GM21367 (cell line): ENCODE measurements at regions not wholly inside any gene's neighbourhood (a gene's known extent, or its start where the extent isn't known, plus 50 kb on each side); places are given as distances from the start of the nearest gene placed in this dataset.
A peak's percentile ranks its signal among the peaks of the same experiment; 100 is the strongest.

Experiments used
- ATAC-seq: cut with Tn5 transposase; IDR thresholded peaks from one replicate; pipeline ENCODE4 v1.9.1; 2021; ENCODE audit not compliant: unreplicated experiment

- peak; percentile 86 for ATAC-seq
Observed at GRCh38 chr3:18740631-18741583, 315.8 kb upstream of the SATB1 start.

- peak; percentile 33 for ATAC-seq
Observed at GRCh38 chr3:18739099-18739433, 313.9 kb upstream of the SATB1 start.

- no peak for ATAC-seq
Observed at GRCh38 chr3:18738393-18739098, 313.4 kb upstream of the SATB1 start.

DNA sequence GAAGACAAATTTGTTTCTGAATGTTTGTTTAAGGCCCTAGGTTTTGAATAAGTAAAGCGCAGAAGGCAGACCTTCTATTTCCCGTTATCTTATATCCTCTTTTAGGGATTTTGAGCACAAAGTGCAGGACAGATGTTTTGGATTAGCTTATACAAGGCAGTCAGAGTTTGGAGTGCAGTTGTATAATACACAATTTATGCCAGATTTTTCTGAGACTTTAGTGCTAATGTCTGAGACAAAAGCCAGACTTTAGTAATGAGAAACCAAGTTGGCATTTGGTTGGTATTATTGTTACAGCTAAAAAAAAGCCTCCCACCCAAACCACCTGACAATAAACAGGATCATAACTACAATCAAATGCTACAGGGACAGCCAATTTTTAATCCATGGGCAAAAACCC is 309.9 kb upstream of the SATB1 start:
- ATAC-seq, result no peak

DNA sequence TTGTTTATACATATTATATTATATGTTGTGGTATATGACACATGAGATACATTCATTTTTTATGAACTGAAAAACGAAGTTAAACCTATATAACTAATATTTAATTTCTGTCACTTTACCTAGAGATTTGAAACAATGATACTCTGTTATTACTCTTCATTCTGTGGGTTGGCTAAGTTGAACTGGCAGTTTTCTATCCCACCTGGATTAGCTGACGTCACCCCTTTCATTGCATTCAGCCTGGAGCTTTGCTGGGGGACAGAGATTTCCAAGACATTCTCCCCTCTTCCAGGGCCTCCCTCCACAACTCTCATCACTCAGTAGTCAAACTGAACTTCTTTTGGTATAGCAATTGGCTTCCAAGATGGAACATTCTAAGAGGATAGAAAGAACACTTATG is 309.2 kb upstream of the SATB1 start:
- no peak for ATAC-seq

DNA sequence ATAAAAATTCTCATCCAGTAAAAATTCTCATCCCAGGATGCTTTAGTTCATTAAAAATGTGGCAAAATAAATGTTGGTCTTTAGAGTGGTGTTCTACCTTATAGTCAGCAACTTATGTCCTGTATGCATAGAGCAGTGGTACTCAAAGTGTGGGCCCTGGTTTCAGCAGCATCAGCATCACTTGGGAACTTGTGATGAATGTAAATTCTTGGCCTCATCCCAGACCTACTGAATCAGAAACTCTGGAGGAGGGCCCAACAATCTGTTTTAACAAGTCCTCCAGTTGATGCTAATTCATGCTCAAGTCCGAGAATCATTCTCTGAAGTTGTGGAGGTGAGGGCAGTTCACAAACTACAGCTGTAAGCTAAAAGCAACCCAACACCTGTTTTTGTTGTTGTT is 307.3 kb upstream of the SATB1 start:
- ATAC-seq, result no peak

DNA sequence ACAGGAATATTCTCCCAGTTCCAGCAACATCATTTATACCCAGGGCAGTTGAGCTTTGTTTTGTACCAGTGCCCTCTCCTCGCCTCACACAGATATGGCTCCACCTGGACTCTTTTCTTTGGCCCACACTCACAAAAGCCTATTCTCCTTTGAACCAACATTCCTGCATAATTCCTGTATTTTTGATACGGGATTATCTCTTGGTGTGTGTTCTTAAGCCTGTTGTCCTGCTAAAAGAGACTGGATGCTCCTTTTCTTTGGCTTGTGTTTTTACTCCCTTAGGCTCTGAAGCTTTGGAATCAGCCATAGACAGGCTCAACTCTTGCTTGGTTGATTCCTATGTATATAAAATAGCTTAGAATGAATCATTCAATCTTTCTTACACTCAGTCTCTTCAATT is 305.4 kb upstream of the SATB1 start:
- no peak for ATAC-seq

GRCh38 chr3:18729671-18730070 is 304.5 kb upstream of the SATB1 start:
- no peak for ATAC-seq

DNA sequence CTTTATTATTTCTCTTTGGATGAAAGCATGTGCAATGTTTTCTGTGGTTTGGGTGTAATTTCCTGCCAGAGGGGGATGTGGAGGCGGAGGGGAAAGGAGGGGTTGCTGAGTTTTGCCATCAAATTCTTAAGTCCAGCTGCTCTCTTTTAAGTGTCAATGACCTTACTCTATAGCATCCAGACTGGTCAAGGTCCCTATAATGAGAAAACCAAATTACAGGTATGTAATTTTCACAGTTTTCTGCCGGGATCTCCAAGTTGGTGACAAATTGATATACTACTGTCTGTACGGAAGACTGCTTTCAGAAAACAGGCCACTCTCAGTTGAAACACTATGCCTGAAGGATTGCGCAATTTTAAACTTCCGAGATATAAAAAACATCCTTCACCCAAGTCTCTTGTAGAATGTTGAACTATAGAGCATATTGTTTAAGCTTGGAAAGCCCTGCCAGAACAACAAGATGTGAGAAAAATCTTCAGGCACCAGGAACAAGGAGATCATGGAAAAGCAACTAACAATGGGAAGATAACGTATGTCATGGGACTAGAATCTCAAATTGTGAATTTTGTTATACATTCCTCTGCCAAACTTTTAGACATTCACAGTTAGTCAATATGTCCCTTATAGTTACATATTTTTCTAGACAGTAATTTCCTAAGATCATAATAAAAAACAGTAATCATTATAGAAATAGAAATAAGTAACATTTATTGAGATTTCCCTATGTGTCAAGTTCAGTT is 300.7 kb upstream of the SATB1 start:
- ATAC-seq, result no peak

GRCh38 chr3:18724456-18724855 is 299.3 kb upstream of the SATB1 start:
- no peak for ATAC-seq

DNA sequence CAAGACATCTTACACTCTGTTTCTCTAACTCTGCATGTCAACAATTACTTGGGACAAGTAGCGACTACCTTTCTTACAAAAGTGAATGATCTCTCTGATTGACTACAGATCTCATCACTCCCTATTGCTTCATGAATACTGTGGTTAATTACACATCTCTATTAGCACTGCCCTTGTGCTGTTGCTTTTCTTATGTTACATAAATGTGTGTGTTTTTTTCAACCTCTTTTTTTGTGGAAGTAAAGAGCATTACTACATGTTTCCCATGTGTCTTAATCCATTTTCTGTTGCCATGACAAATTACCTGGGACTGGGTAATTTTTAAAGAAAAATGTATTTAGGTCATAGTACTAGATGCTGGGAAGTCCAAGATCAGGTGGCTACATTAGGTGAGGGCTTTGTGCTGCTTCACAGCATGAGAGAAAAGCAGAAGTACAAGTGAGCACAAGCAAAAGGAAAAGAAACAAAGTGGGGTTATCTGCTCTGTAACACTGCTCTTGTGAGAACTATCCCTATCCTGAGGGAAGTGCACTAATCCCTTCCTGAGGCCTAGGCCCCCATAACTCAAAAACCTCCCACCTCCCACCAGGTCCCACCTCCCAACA is 298.2 kb upstream of the SATB1 start:
- no peak for ATAC-seq

DNA sequence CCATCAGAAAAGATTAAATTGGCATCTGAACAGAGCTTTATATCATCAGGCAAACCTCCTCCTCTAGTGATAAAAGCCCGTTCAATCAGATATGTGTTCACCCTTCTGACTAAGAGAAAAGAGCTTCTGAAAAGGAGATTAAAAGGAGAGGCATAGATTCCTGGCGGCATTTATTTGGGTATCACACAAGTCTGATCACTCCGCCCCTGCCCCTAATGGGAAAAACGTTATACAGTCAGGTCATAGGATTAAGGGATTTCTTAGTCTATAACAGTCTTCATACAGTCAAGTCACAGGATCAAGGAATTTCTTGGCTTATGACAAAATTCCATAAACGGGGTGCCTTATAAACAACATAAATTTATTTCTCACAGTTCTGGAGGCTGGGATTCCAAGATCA is 295.4 kb upstream of the SATB1 start:
- ATAC-seq, result no peak

DNA sequence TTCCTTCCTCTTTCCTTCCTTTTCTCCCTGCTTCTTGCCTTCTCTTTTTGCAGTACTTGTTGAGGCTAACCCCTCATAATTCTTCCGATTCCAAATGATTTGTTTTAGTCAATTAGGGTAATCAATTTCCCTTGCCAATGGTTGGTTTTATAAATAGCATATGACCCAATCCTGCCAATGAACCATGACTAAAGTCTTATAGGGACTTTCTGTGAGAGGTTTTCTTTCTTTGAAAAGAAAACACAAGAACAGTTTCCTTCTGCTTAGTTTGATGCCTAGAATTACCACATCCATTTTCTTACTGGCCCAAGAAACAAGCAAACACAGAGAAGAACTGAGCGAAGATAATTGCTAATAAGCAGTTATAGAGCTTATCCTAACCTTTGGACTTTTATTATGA is 292.5 kb upstream of the SATB1 start:
- no peak for ATAC-seq

- no peak for ATAC-seq
Observed at GRCh38 chr3:18716821-18717220, 291.7 kb upstream of the SATB1 start.

DNA sequence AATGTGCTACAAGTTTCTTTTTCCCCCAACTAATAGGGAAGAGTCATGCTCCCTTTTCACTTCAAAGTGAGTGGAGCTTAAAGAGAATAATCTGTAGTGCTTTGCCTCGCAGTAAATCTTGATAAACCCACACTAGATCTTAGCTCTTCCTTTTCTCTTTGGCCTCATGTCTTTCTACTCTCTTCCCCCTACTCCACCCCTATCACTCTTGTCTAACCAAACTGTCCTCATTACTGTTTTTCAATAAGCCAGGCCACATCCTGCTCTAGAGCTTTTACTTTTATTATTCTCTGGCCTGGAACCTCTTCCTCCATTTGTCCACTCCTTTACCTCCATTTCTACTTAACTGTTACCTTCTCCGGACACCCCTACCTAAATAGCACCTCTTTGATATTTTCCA is 291.0 kb upstream of the SATB1 start:
- ATAC-seq, result no peak

DNA sequence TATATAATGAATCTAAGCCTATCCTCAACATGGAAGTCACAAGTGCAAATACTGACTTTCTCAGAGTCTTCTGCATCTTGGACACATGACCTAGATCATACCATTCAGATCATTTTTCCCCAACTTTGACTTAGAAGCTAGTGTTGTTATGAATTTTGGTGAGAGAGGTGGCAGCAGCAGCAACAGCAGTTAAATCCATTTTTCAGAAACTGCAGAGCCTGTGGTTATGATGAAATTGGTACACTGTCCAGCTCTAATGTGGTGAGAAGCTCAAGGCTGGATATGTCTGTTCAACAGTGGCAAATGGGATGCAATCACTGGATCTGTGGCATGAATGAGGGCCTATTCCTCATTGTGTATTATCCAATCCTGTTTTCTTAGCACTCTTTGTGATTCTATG is 290.1 kb upstream of the SATB1 start:
- ATAC-seq, result no peak

- ATAC-seq, result no peak
Observed at GRCh38 chr3:18713577-18713951, 288.4 kb upstream of the SATB1 start.

- no peak for ATAC-seq
Observed at GRCh38 chr3:18712713-18713576, 287.8 kb upstream of the SATB1 start.

DNA sequence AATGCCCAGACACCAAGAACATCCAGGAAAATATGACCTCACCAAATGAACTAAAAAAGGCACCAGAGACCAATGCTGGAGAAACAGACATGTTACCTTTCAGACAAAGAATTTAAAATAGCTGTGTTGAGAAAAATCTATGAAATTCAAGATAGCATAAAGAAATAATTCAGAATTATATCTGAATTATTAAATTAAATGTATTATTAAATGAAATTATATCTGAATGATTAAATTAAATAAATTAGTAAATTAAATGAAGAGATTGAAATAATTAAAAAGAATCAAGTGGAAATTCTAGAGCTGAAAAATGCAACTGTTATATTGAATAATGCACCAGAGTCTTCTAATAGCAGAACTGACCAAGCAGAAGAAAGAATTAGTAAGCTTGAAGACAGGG is 279.2 kb upstream of the SATB1 start:
- no peak for ATAC-seq

DNA sequence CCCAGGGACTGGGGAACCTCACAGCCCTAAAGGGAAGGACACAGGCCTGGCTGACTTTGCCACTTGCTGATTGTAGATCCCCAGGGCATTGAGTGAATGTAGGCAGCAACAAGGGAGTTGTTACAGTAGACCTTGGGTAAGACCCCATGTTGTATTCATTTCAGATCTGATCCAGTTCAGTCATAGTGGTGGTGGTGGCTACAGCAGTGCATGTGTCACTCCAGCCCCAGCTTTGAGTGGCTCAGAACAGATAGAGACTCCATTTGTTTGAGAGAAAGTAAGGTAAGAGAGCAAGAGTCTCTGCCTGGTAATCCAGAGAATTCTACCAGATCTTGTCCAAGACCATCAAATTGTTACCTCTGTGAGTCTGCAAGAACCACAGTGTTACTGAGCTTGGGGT is 278.7 kb upstream of the SATB1 start:
- ATAC-seq, result no peak
